Chondrocyte (in vitro differentiated cells): ENCODE measurements at regions not wholly inside any gene's neighbourhood (a gene's known extent, or its start where the extent isn't known, plus 50 kb on each side); places are given as distances from the start of the nearest gene placed in this dataset.

Experiments used
- DNase-seq: peaks from one replicate; pipeline ENCODE4 v3.0.0; 2021; ENCODE audit warnings: mixed read lengths, low spot score
- H3K27ac Mint-ChIP-seq: one replicate; pipeline ENCODE4 v1.8.0; 2021; ENCODE audit warnings: mild to moderate bottlenecking, moderate library complexity, mixed read lengths; ENCODE audit not compliant: unreplicated experiment
- H3K27me3 Mint-ChIP-seq: 2 replicates; pipeline ENCODE4 v1.8.0; 2021; ENCODE audit warnings: low read depth, mixed read lengths
- H3K36me3 Mint-ChIP-seq: 2 replicates; pipeline ENCODE4 v1.8.0; 2021; ENCODE audit warnings: low read depth, mixed read lengths
- H3K4me1 Mint-ChIP-seq: 2 replicates; pipeline ENCODE4 v1.8.0; 2021; ENCODE audit warnings: low read depth, mild to moderate bottlenecking, mixed read lengths
- H3K4me3 Mint-ChIP-seq: one replicate; pipeline ENCODE4 v1.8.0; 2021; ENCODE audit warnings: mild to moderate bottlenecking, moderate library complexity, mixed read lengths; ENCODE audit not compliant: unreplicated experiment
- H3K9me3 Mint-ChIP-seq: 2 replicates; pipeline ENCODE4 v1.8.0; 2021; ENCODE audit warnings: low read depth, mixed read lengths
- CTCF ChIP-seq: fragments of 200-600 bp; sonication (generic); IDR thresholded peaks from 2 replicates; pipeline ENCODE4 v1.5.0; 2021; ENCODE audit warnings: antibody characterized with exemption, mild to moderate bottlenecking, moderate library complexity

- Mint-ChIP-seq H3K36me3 (peaks cover 3% of the 10 kb centered on the region), H3K27me3 (peaks cover 1% of the 10 kb centered on the region), H3K27ac (no peak overlapping the region), H3K9me3 (peaks cover 6% of the 10 kb centered on the region), H3K4me1 (no peaks in the 10 kb centered on the region), H3K4me3 (no peak overlapping the region)
- TF ChIP-seq CTCF = no peak
- DNase-seq = no peak
Measured at GRCh38 chr6:80976336-80976735, 776.1 kb downstream of the TENT5A start.

DNA sequence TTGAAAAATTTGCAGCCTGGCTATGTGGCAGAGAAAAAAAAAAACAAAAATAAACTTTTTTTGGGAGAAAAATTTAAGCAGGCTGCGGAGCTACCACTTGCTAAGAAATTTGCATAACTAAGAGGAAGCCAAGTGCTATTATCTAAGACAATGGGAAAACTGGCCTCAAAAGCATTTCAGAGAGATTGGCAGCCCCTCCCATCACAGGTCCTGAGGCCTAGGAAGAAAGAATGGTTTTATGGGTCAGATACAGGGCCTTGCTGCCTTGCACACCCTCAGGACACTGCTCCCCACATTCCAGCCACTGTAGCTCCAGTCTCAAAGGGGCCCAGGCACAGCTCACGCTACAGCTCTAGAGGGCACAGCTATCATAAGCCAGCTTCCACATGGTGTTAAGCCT is 777.9 kb downstream of the TENT5A start:
- peaks cover 3% of the 10 kb centered on the region for H3K9me3 Mint-ChIP-seq
- no peaks in the 10 kb centered on the region for H3K4me1 Mint-ChIP-seq
- DNase-seq = no peak
- peaks cover 1% of the 10 kb centered on the region for H3K27me3 Mint-ChIP-seq
- H3K4me3 Mint-ChIP-seq = no peak overlapping the region
- H3K36me3 Mint-ChIP-seq = peaks cover 3% of the 10 kb centered on the region
- no peak overlapping the region for H3K27ac Mint-ChIP-seq
- no peak for TF ChIP-seq CTCF

DNA sequence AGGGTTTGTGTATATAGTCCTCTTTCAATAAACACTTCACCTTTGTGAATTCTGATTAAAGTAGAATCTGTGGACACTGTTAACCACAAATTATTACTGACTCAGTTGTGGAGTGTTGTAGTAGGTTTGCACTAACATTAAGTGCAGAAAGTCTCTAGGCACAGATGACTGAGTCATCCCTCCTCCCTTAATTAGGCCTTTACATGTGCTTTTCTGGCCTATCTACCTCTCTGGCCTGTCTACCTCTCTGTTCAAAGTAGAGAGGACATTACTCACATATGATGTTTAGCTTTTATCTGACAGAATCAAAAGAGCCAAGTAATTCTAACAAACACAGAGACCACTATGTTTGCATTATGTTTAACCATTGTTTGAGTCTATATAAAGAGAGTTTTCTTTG is 783.0 kb downstream of the TENT5A start:
- H3K27ac Mint-ChIP-seq = no peak overlapping the region

GRCh38 chr6:80967609-80968008 is 784.9 kb downstream of the TENT5A start:
- H3K27ac Mint-ChIP-seq = no peak overlapping the region
- H3K4me3 Mint-ChIP-seq = no peak overlapping the region
- H3K9me3 Mint-ChIP-seq = peaks cover 6% of the 10 kb centered on the region
- peaks cover 5% of the 10 kb centered on the region for H3K27me3 Mint-ChIP-seq
- no peak for DNase-seq
- H3K4me1 Mint-ChIP-seq = no peaks in the 10 kb centered on the region
- TF ChIP-seq CTCF = no peak
- no peaks in the 10 kb centered on the region for H3K36me3 Mint-ChIP-seq

More for the DNA sequence above, 783.0 kb downstream of the TENT5A start:
- H3K4me3 Mint-ChIP-seq = no peak overlapping the region
- H3K27me3 Mint-ChIP-seq = peaks cover 5% of the 10 kb centered on the region
- H3K4me1 Mint-ChIP-seq = no peaks in the 10 kb centered on the region
- H3K36me3 Mint-ChIP-seq = no peaks in the 10 kb centered on the region
- no peak for TF ChIP-seq CTCF
- DNase-seq = no peak
- H3K9me3 Mint-ChIP-seq = peaks cover 6% of the 10 kb centered on the region

- H3K4me3 Mint-ChIP-seq = no peak overlapping the region
- H3K9me3 Mint-ChIP-seq = peaks cover 6% of the 10 kb centered on the region
- H3K27ac Mint-ChIP-seq = no peak overlapping the region
- DNase-seq = no peak
- no peaks in the 10 kb centered on the region for H3K36me3 Mint-ChIP-seq
- H3K27me3 Mint-ChIP-seq = peaks cover 2% of the 10 kb centered on the region
- no peaks in the 10 kb centered on the region for H3K4me1 Mint-ChIP-seq
- TF ChIP-seq CTCF = no peak
Measured at GRCh38 chr6:80962382-80962781, 790.1 kb downstream of the TENT5A start.
